ENCODE measurements at regions not wholly inside any gene's neighbourhood (a gene's known extent, or its start where the extent isn't known, plus 50 kb on each side); places are given as distances from the start of the nearest gene placed in this dataset.

DNA sequence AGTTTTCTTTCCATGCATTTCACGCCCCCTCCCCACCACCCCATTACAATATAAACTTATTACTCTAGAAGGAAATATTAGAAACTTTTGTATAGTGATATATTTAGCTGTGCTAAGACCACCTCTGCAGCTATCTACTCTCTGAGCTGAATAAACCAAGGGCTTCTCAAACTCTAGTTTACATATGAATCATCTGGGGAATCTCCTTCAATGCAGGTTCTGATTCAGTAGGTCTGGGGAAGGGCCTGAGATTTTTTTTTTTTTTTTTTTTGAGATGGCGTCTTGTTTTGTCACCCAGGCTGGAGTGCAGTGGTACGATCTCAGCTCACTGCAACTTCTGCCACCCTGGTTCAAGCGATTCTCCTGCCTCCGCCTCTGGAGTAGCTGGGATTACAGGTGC, 67.6 kb upstream of the PRKG1 start:
- no peak overlapping the region for H3T11ph ChIP-seq (ENCODE audit: low read length)
- Mint-ChIP-seq H3K36me3 (ENCODE audit: insufficient read depth in 1 of 3, low read depth in 3 of 3) (peaks cover 0 to 1% (median 0%) of the 10 kb centered on the region in 3 experiments; a peak in 1 of 7 replicates), H3K4me1 (peaks cover 14 to 22% of the 10 kb centered on the region in 2 experiments), H3K9me3 (peaks cover 0 to 2% of the 10 kb centered on the region in 2 experiments; a peak in 1 of 5 replicates), H3K4me3 (no peak overlapping the region), H3K27me3 (ENCODE audit: low read depth) (no peaks in the 10 kb centered on the region), H3K27ac (no peak overlapping the region; a peak in 1 of 7 replicates)
- H2BK120ac ChIP-seq (ENCODE audit: low read depth, low read length, poor library complexity, severe bottlenecking), result no peak overlapping the region
- no peak overlapping the region for H3K18ac ChIP-seq (ENCODE audit: insufficient read length, low read depth, low read length)
- H3K27me3 ChIP-seq (ENCODE audit: insufficient read depth, low read length), result no peaks in the 10 kb centered on the region
- no peak overlapping the region for H2BK5ac ChIP-seq (ENCODE audit: insufficient read length, low read length)
- no CpG with 5 or more reads among the region's 5 CpGs for WGBS (ENCODE audit: extremely low coverage, insufficient read length, low lambda C conversion rate)
- no peaks in the 10 kb centered on the region for H3K79me1 ChIP-seq (ENCODE audit: insufficient read depth, low read depth, low read length, poor library complexity, severe bottlenecking)
- H2AK5ac ChIP-seq (ENCODE audit: insufficient read length, low read length), result no peak overlapping the region
- TF ChIP-seq CTCF (conservative IDR thresholded peaks at IDR 0.05), result no peak
- H3K23ac ChIP-seq (ENCODE audit: insufficient read length, low read depth, low read length), result no peak overlapping the region
- H3K56ac ChIP-seq (ENCODE audit: insufficient read length, low read depth, low read length), result no peak overlapping the region
- DNase-seq, result no peak
- H3K23me2 ChIP-seq (ENCODE audit: insufficient read length, low read depth, low read length, poor library complexity, severe bottlenecking), result no peaks in the 10 kb centered on the region
- H3K4me2 ChIP-seq (ENCODE audit: insufficient read depth, insufficient read length, low read length), result no peak overlapping the region
- H3K9me3 ChIP-seq (ENCODE audit: control insufficient read depth, low read depth, low read length), result no peaks in the 10 kb centered on the region
- H4K8ac ChIP-seq (replicated peaks; ENCODE audit: insufficient read length, low read depth, low read length), result no peak overlapping the region
- H3K4ac ChIP-seq (ENCODE audit: low read depth, low read length), result no peak overlapping the region
- no peaks in the 10 kb centered on the region for H3K79me2 ChIP-seq (ENCODE audit: insufficient read depth, low read length)
- no peaks in the 10 kb centered on the region for H4K20me1 ChIP-seq (ENCODE audit: control insufficient read depth, insufficient read depth, insufficient read length)
- H4K91ac ChIP-seq (ENCODE audit: insufficient read length, low read depth, low read length), result no peak overlapping the region
- no peak overlapping the region for H2AFZ ChIP-seq (ENCODE audit: low read length)
- no peak overlapping the region for H4K5ac ChIP-seq (ENCODE audit: insufficient read length, low read depth, low read length)
- no peak overlapping the region for H3K27ac ChIP-seq (ENCODE audit: insufficient read length, low read depth, low read length)
- H3K9ac ChIP-seq (ENCODE audit: extremely low read depth, insufficient read length, low read length), result no peak overlapping the region
- H2BK12ac ChIP-seq (ENCODE audit: insufficient read length, low read depth, low read length), result no peak overlapping the region
- 0 out of 2 replicates have a peak, but pooled peaks cover 3% of the 10 kb centered on the region for H3K4me1 ChIP-seq (ENCODE audit: insufficient read depth, low read length)
- H2BK20ac ChIP-seq (ENCODE audit: low read depth, low read length, poor library complexity, severe bottlenecking), result no peak overlapping the region
- no peak overlapping the region for H2BK15ac ChIP-seq (ENCODE audit: low read depth, low read length)
- H3K14ac ChIP-seq (ENCODE audit: insufficient read depth, low read length), result no peak overlapping the region

All from H9 (cell line).